ENCODE measurements at regions not wholly inside any gene's neighbourhood (a gene's known extent, or its start where the extent isn't known, plus 50 kb on each side); places are given as distances from the start of the nearest gene placed in this dataset.
A peak's percentile ranks its signal among the peaks of the same experiment; 100 is the strongest.

DNA sequence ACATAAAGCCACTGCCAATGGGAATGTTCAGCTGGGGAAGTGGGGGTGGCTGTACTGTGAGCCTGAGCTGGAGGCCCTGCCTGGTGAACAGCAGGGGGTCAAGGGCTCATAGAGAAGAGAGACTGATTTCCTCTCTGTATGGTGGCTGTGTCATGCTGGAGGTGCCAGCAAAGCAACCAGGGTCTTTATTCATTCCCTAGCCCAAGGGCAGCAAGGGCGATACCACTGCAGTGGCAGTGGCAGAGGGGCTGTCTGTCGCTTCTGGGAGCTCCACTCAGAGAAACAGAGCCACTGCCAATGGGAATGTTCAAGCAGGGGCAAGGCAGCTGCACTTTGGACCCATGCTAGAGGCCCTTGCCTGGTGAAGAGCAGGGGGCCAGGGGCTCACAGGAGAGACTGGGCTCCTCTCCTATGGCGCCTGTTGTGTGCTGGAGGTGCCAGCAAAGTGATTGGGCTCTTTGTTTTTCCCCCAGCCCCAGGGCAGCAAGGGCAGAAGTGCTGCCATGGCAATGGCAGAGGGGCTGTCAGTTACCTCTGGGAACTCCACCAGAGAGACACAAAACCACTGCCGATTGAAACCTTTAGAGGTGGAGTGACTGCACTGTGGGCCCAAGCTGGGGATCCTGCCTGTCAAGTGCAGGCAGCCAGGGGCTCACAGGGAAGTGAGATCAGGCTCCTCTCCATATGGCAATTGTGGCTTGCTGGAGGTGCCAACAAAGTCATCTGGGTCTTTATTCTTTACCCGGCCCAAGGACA, 545.1 kb downstream of the SH2D4B start:
- intact Hi-C loops (cut with micrococcal nuclease; ENCODE audit: unreplicated experiment) = loop anchor here (1.0 kb wide), 1 partner anchor 98 kb away; no protein-coding TSS in a partner anchor
- Histone ChIP-seq H4K20me1 (ENCODE audit: control insufficient read depth, insufficient read depth) (no peaks in the 10 kb centered on the region; the same call in 1 of the 2 replicates), H3K79me2 (ENCODE audit: control insufficient read depth, insufficient read depth, low read length) (no peaks in the 10 kb centered on the region), H2AFZ (ENCODE audit: control insufficient read depth, low read depth, low read length) (no peak overlapping the region), H3K36me3 (ENCODE audit: control insufficient read depth in 2 of 2, insufficient read depth in 2 of 2, low read length in 1 of 2) (no peaks in the 10 kb centered on the region), H3K4me1 (ENCODE audit: control insufficient read depth, insufficient read depth, low read length) (no peaks in the 10 kb centered on the region), H3K4me2 (ENCODE audit: control insufficient read depth, insufficient read depth) (no peak overlapping the region), H3K27me3 (replicated peaks in 1 of 2; ENCODE audit: control insufficient read depth in 2 of 2, insufficient read depth in 2 of 2, low read length in 1 of 2) (no peaks in the 10 kb centered on the region), H3K9ac (ENCODE audit: control insufficient read depth, insufficient read depth, low read length) (no peak overlapping the region), H3K4me3 (no peak overlapping the region), H3K27ac (ENCODE audit: control insufficient read depth, insufficient read depth) (no peak overlapping the region), H3K9me3 (replicated peaks; ENCODE audit: control insufficient read depth, insufficient read depth, low read length) (no peaks in the 10 kb centered on the region; the same call in 2 of the 3 replicates)
- in situ Hi-C loops (cut with MboI) = no loop called here
- no peak for FAIRE-seq
- ChIA-PET SMC1A (ENCODE audit: uncharacterized antibody, unreplicated experiment) (interaction anchor here (0.8 to 5.4 kb wide), 13 partner anchors 8 to 737 kb away, joined by 3 to 62 read pairs (median 4); no protein-coding TSS in a partner anchor), CTCF (interaction anchor here (0.9 to 4.3 kb wide), 12 partner anchors 12 to 418 kb away, joined by 3 to 82 read pairs (median 4); no protein-coding TSS in a partner anchor), RAD21 (ENCODE audit: unreplicated experiment) (interaction anchor here (0.9 to 4.1 kb wide), 6 partner anchors 22 to 737 kb away, joined by 3 to 65 read pairs (median 7); no protein-coding TSS in a partner anchor), POLR2A (interaction anchor here (1.0 to 2.0 kb wide), 2 partner anchors 11 to 14 kb away, joined by 6 to 7 read pairs; no protein-coding TSS in a partner anchor)
- DNase-seq (ENCODE audit: low read depth, low spot score) = no peak
- WGBS (ENCODE audit: insufficient coverage, insufficient replicate concordance, low lambda C conversion rate, missing lambda C conversion rate) = 36% methylated on average over 5 of the region's 5 CpGs
- BruUV-seq (replicated peaks) = no TSS peak
- TF ChIP-seq BACH1 (IDR thresholded peaks at IDR 0.05; ENCODE audit: borderline replicate concordance) = no peak
- TF ChIP-seq, protein P1, sequence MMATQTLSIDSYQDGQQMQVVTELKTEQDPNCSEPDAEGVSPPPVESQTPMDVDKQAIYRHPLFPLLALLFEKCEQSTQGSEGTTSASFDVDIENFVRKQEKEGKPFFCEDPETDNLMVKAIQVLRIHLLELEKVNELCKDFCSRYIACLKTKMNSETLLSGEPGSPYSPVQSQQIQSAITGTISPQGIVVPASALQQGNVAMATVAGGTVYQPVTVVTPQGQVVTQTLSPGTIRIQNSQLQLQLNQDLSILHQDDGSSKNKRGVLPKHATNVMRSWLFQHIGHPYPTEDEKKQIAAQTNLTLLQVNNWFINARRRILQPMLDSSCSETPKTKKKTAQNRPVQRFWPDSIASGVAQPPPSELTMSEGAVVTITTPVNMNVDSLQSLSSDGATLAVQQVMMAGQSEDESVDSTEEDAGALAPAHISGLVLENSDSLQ (IDR thresholded peaks at IDR 0.05) = peak; percentile 74; the same call in 1 of the 2 replicates
- peak; percentile 63 for ATAC-seq

DNA sequence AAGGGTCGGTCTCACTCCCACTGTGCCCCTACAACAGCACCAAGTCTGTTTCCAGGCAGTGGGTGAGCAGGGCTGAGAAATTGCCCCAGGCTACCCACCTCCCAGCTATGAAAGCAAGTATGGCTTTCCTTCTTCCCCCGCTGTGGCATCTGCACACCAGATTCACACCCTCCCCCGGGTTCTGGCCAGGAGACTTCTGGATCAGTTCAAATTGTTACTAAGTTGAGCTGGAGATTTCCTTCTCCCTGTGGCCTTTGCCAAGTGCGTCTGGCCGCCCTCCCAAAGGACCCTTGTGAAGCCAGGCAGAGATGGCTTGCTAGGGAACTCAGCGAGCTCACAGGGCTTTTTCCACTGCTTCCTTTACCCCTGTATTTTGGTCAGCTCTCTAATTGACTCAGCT, 555.4 kb downstream of the SH2D4B start:
- no peak overlapping the region for H3K9ac ChIP-seq (ENCODE audit: control insufficient read depth, insufficient read depth, low read length)
- POLR2A ChIA-PET = interaction anchor here (2.0 kb wide), 1 partner anchor 11 kb away, joined by 7 read pairs; no protein-coding TSS in a partner anchor
- RAD21 ChIA-PET (ENCODE audit: unreplicated experiment) = interaction anchor here (1.8 kb wide), 1 partner anchor 10 kb away, joined by 4 read pairs; no protein-coding TSS in a partner anchor
- no peaks in the 10 kb centered on the region for H4K20me1 ChIP-seq (ENCODE audit: control insufficient read depth, insufficient read depth)
- H3K9me3 ChIP-seq (replicated peaks; ENCODE audit: control insufficient read depth, insufficient read depth, low read length) = no peaks in the 10 kb centered on the region; the same call in 2 of the 3 replicates
- TF ChIP-seq HDGF (IDR thresholded peaks at IDR 0.05) = no peak
- SMC1A ChIA-PET (ENCODE audit: uncharacterized antibody, unreplicated experiment) = interaction anchor here (1.1 to 4.7 kb wide), 4 partner anchors 11 to 87 kb away, joined by 4 to 18 read pairs (median 12); no protein-coding TSS in a partner anchor
- in situ Hi-C loops (cut with MboI) (no loop called here), intact Hi-C loops (cut with micrococcal nuclease; ENCODE audit: unreplicated experiment) (no loop called here)
- CTCF ChIA-PET = interaction anchor here (1.4 to 1.5 kb wide), 3 partner anchors 9 to 87 kb away, joined by 3 to 5 read pairs (median 5); no protein-coding TSS in a partner anchor
- H3K4me3 ChIP-seq = no peak overlapping the region
- ATAC-seq = no peak
- no peak overlapping the region for H3K27ac ChIP-seq (ENCODE audit: control insufficient read depth, insufficient read depth)
- no peak for FAIRE-seq
- no peaks in the 10 kb centered on the region for H3K4me1 ChIP-seq (ENCODE audit: control insufficient read depth, insufficient read depth, low read length)
- no TSS peak for BruUV-seq (replicated peaks)
- WGBS (ENCODE audit: insufficient coverage, insufficient replicate concordance, low lambda C conversion rate, missing lambda C conversion rate) = 39% methylated on average over 6 of the region's 6 CpGs
- no peaks in the 10 kb centered on the region for H3K79me2 ChIP-seq (ENCODE audit: control insufficient read depth, insufficient read depth, low read length)
- no peak for DNase-seq (ENCODE audit: low read depth, low spot score)
- no peaks in the 10 kb centered on the region for H3K36me3 ChIP-seq (ENCODE audit: control insufficient read depth in 2 of 2, insufficient read depth in 2 of 2, low read length in 1 of 2)
- no peak overlapping the region for H3K4me2 ChIP-seq (ENCODE audit: control insufficient read depth, insufficient read depth)
- H3K27me3 ChIP-seq (replicated peaks in 1 of 2; ENCODE audit: control insufficient read depth in 2 of 2, insufficient read depth in 2 of 2, low read length in 1 of 2) = no peaks in the 10 kb centered on the region
- no peak overlapping the region for H2AFZ ChIP-seq (ENCODE audit: control insufficient read depth, low read depth, low read length)
